CD4-positive, alpha-beta T cell (primary cell): ENCODE measurements at regions not wholly inside any gene's neighbourhood (a gene's known extent, or its start where the extent isn't known, plus 50 kb on each side); places are given as distances from the start of the nearest gene placed in this dataset.

ENCODE experiments used
- ATAC-seq: fragments of 200-7000 bp; cut with Tn5 transposase; one replicate; pipeline ENCODE4 v1.10.0; 2022; ENCODE audit warnings: mild to moderate bottlenecking; ENCODE audit not compliant: poor library complexity
- CTCF ChIA-PET: fragments of 350-600 bp; sonication (Branson Sonifier 250); formaldehyde crosslinking; loops from one replicate; lab custom pipeline; 2021; ENCODE audit warnings: antibody characterized with exemption, inconsistent platforms; lab: Charles Lee
- POLR2A ChIA-PET: fragments of 350-600 bp; sonication (Branson Sonifier 250); formaldehyde crosslinking; loops from one replicate; lab custom pipeline; 2021; ENCODE audit warnings: antibody characterized with exemption, inconsistent platforms; lab: Charles Lee
- DNase-seq, 14 experiments: peaks; one replicate each; pipeline ENCODE4 v3.0.0-alpha.2; 2013 to 2020; ENCODE audit warnings: mixed read lengths in 2 of 14
- H3K27ac ChIP-seq, 2 donors: one replicate each; pipeline versions ENCODE4 v1.5.1 to v1.7.0; 2013; ENCODE audit warnings: low read length in 2 of 2, low read depth in 1 of 2, mild to moderate bottlenecking in 1 of 2
- H3K27me3 ChIP-seq, 2 experiments: 1 replicate in 1 of 2; 2 replicates in 1 of 2; pipeline versions ENCODE4 v1.6.1 to v1.7.0; 2013; ENCODE audit warnings: low read length in 2 of 2, control low read depth in 1 of 2, mild to moderate bottlenecking in 1 of 2, moderate library complexity in 1 of 2; ENCODE audit not compliant: insufficient read depth in 2 of 2, control insufficient read depth in 1 of 2
- H3K36me3 ChIP-seq: one replicate; pipeline ENCODE4 v1.6.1; 2013; ENCODE audit warnings: low read length, control low read depth; ENCODE audit not compliant: insufficient read depth
- H3K4me1 ChIP-seq: one replicate; pipeline ENCODE4 v1.6.1; 2013; ENCODE audit warnings: low read length, control low read depth; ENCODE audit not compliant: insufficient read depth
- H3K4me3 ChIP-seq: one replicate; pipeline ENCODE4 v1.5.1; 2013; ENCODE audit warnings: mild to moderate bottlenecking, low read length, moderate library complexity
- H3K9me3 ChIP-seq, 2 experiments: 1 replicate in 1 of 2; 2 replicates in 1 of 2; pipeline versions ENCODE4 v1.6.1 to v1.7.0; 2013; ENCODE audit warnings: low read length in 2 of 2, mild to moderate bottlenecking in 2 of 2, control low read depth in 1 of 2, moderate library complexity in 1 of 2; ENCODE audit not compliant: control insufficient read depth in 1 of 2, insufficient read depth in 1 of 2
- H3K27ac Mint-ChIP-seq: one replicate; pipeline ENCODE4 v1.8.0; 2020; ENCODE audit warnings: mixed read lengths
- H3K27me3 Mint-ChIP-seq: one replicate; pipeline ENCODE4 v1.8.0; 2021; ENCODE audit warnings: mixed read lengths
- H3K36me3 Mint-ChIP-seq: one replicate; pipeline ENCODE4 v1.8.0; 2021; ENCODE audit warnings: low read depth, mixed read lengths
- H3K4me1 Mint-ChIP-seq: one replicate; pipeline ENCODE4 v1.8.0; 2021; ENCODE audit warnings: low read depth, mixed read lengths
- H3K4me3 Mint-ChIP-seq: one replicate; pipeline ENCODE4 v1.8.0; 2020; ENCODE audit warnings: mild to moderate bottlenecking, mixed read lengths
- H3K9me3 Mint-ChIP-seq: one replicate; pipeline ENCODE4 v1.8.0; 2020; ENCODE audit warnings: mixed read lengths
- CTCF ChIP-seq: fragments of 200-600 bp; IDR thresholded peaks from one replicate; pipeline ENCODE4 v1.8.0; 2022; ENCODE audit warnings: antibody characterized with exemption, mild to moderate bottlenecking
- intact Hi-C, 2 experiments: fragments of 100-400 bp; cut with DNase I in 1 of 2; cut with micrococcal nuclease in 1 of 2; formaldehyde crosslinking; loops; one replicate each; pipeline versions ENCODE4 v1.15.1 to v1.9.0; 2023 to 2025; cut with DNase I, micrococcal nuclease

DNA sequence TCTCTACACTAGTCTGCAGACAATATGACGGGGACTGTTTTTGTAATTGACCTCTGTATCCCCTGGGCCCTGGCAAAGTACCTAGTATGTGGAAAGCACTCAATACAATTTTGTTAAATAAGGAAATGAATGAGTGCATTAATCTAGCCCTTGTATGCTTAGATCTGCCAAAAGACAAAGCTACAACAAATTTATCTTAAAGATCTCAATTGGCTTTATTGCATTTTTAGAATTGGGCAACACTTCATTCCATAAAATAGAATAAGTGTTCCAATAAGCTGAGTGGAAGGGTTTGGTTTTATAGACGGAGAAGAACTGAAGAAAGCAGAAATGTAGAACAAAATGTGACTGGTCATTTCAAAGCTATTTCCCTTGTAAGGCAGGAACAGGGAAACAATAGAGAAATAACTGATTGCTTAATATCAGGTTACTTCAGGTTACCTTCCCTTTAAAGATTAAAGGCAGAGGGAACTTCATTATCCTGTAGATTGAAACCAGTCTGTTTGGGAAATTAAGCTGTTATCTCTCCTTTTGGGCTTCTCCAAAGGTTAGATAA is 108.3 kb upstream of the MME start:
- Histone ChIP-seq H3K36me3 (no peaks in the 10 kb centered on the region), H3K4me1 (no peaks in the 10 kb centered on the region), H3K27me3 (no peaks in the 10 kb centered on the region), H3K4me3 (no peak overlapping the region), H3K27ac (no peak overlapping the region), H3K9me3 (no peaks in the 10 kb centered on the region)
- no peak overlapping the region for H3K4me3 Mint-ChIP-seq
- peaks cover 2% of the 10 kb centered on the region for H3K9me3 Mint-ChIP-seq
- no peak overlapping the region for H3K27ac Mint-ChIP-seq
- CTCF ChIA-PET = no interaction called here
- no peaks in the 10 kb centered on the region for H3K36me3 Mint-ChIP-seq
- DNase-seq = no peak
- no peak for TF ChIP-seq CTCF
- H3K4me1 Mint-ChIP-seq = no peaks in the 10 kb centered on the region
- intact Hi-C loops = no loop called here
- ATAC-seq = no peak
- POLR2A ChIA-PET = no interaction called here
- H3K27me3 Mint-ChIP-seq = no peaks in the 10 kb centered on the region

GRCh38 chr3:154971341-154971740 is 108.8 kb upstream of the MME start:
- Mint-ChIP-seq H3K4me3 (no peak overlapping the region), H3K27ac (no peak overlapping the region), H3K4me1 (no peaks in the 10 kb centered on the region), H3K27me3 (no peaks in the 10 kb centered on the region), H3K36me3 (no peaks in the 10 kb centered on the region), H3K9me3 (peaks cover 2% of the 10 kb centered on the region)
- no peak for DNase-seq
- Histone ChIP-seq H3K36me3 (no peaks in the 10 kb centered on the region), H3K4me1 (no peaks in the 10 kb centered on the region), H3K4me3 (no peak overlapping the region), H3K27me3 (no peaks in the 10 kb centered on the region), H3K27ac (no peak overlapping the region), H3K9me3 (no peaks in the 10 kb centered on the region)
- no peak for ATAC-seq
- TF ChIP-seq CTCF = no peak
- ChIA-PET CTCF (no interaction called here), POLR2A (no interaction called here)
- intact Hi-C loops = no loop called here

GRCh38 chr3:154970797-154971196 is 109.3 kb upstream of the MME start:
- DNase-seq (no peak), ATAC-seq (no peak)
- TF ChIP-seq CTCF = no peak
- Histone ChIP-seq H3K36me3 (no peaks in the 10 kb centered on the region), H3K4me1 (no peaks in the 10 kb centered on the region), H3K27ac (no peak overlapping the region), H3K4me3 (no peak overlapping the region), H3K9me3 (no peaks in the 10 kb centered on the region), H3K27me3 (no peaks in the 10 kb centered on the region)
- H3K27me3 Mint-ChIP-seq = no peaks in the 10 kb centered on the region
- no peaks in the 10 kb centered on the region for H3K36me3 Mint-ChIP-seq
- no peak overlapping the region for H3K4me3 Mint-ChIP-seq
- ChIA-PET CTCF (no interaction called here), POLR2A (no interaction called here)
- peaks cover 2% of the 10 kb centered on the region for H3K9me3 Mint-ChIP-seq
- H3K27ac Mint-ChIP-seq = no peak overlapping the region
- no peaks in the 10 kb centered on the region for H3K4me1 Mint-ChIP-seq
- intact Hi-C loops = no loop called here
